RWPE2 (cell line): ENCODE measurements at regions not wholly inside any gene's neighbourhood (a gene's known extent, or its start where the extent isn't known, plus 50 kb on each side); places are given as distances from the start of the nearest gene placed in this dataset.
A peak's percentile ranks its signal among the peaks of the same experiment; 100 is the strongest.

Experiments used
- ATAC-seq: fragments of 200-7000 bp; cut with Tn5 transposase; 3 replicates; pipeline ENCODE4 v1.9.1; 2021; ENCODE audit warnings: low read depth
- DNase-seq: peaks from one replicate; pipeline ENCODE4 v3.0.0-alpha.2; 2020; ENCODE audit warnings: low spot score
- H3K27ac ChIP-seq: fragments of 450-650 bp; 2 replicates; pipeline ENCODE4 v1.5.1; 2017; ENCODE audit warnings: mild to moderate bottlenecking; ENCODE audit not compliant: poor library complexity, severe bottlenecking
- H3K27me3 ChIP-seq: fragments of 250-450 bp; sonication (Bioruptor Pico); 2 replicates; pipeline ENCODE4 v1.5.1; 2021; ENCODE audit warnings: mild to moderate bottlenecking, moderate library complexity; ENCODE audit not compliant: insufficient read depth, poor library complexity, severe bottlenecking
- H3K36me3 ChIP-seq: fragments of 250-450 bp; sonication (Bioruptor Pico); 2 replicates; pipeline ENCODE4 v1.5.1; 2020; ENCODE audit warnings: low read depth, mild to moderate bottlenecking, moderate library complexity
- H3K4me1 ChIP-seq: fragments of 250-450 bp; sonication (Bioruptor Pico); 2 replicates; pipeline ENCODE4 v1.5.1; 2021; ENCODE audit warnings: mild to moderate bottlenecking, moderate library complexity; ENCODE audit not compliant: insufficient read depth, poor library complexity, severe bottlenecking
- H3K4me3 ChIP-seq: fragments of 250-450 bp; sonication (Bioruptor Pico); 2 replicates; pipeline ENCODE4 v1.5.1; 2021; ENCODE audit warnings: mild to moderate bottlenecking, moderate library complexity; ENCODE audit not compliant: severe bottlenecking
- H3K9me3 ChIP-seq: fragments of 250-450 bp; sonication (Bioruptor Pico); 2 replicates; pipeline ENCODE4 v1.5.1; 2021; ENCODE audit warnings: mild to moderate bottlenecking, moderate library complexity; ENCODE audit not compliant: severe bottlenecking
- TF ChIP-seq, protein P1 (sequence below): fragments of 450-650 bp; IDR thresholded peaks from one replicate; pipeline ENCODE4 v1.5.1; 2017; ENCODE audit warnings: mild to moderate bottlenecking, moderate library complexity; ENCODE audit not compliant: poor library complexity, severe bottlenecking

DNA sequence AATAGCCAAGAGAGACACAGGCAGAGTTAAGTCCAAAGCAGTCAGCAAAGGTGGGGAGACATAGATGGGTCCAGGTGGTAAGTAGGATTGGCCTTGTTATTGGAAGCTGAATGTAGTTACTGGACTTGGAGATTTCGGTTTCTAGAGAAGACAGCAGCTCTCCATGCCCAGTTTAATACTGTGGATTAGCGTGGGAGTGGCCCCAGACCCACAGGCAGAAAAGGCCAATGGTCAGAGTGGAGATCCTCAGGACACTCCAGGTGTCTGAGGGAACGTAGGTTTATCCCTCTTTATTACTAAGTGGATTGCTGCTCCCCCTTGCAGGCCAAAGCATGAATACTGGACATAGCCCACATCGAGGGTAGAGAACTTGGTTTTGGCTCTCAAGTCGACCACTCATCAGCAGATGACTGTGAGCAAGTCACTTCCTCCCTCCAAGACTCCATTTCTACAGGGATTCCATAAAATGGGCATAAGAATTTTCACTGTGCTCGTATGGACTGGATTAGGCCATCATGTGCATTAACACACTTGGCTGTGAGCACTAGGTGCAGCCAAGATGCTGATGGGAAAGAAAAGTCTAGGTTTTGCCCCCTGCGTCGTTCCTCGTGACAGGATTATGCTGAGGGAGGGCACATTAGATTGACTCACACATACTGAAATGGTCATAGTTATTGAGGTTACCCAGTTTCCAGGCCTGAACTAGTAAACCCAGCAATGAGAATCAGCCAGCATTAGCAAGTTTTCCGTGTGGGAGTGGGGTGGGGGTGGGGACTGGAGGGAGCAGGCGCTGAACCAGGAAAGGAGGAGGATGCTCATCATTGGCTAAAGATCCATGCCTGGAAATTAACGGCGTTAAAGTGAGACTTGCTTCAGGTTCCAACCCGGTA, 225.2 kb upstream of the TPRG1 start:
- H3K36me3 ChIP-seq = no peaks in the 10 kb centered on the region
- peaks cover 39% of the 10 kb centered on the region for H3K4me1 ChIP-seq
- H3K4me3 ChIP-seq = peak overlapping the region; percentile 23
- peak overlapping the region; percentile 99 for H3K27ac ChIP-seq
- ATAC-seq (no peak), DNase-seq (no peak)
- TF ChIP-seq, protein P1, sequence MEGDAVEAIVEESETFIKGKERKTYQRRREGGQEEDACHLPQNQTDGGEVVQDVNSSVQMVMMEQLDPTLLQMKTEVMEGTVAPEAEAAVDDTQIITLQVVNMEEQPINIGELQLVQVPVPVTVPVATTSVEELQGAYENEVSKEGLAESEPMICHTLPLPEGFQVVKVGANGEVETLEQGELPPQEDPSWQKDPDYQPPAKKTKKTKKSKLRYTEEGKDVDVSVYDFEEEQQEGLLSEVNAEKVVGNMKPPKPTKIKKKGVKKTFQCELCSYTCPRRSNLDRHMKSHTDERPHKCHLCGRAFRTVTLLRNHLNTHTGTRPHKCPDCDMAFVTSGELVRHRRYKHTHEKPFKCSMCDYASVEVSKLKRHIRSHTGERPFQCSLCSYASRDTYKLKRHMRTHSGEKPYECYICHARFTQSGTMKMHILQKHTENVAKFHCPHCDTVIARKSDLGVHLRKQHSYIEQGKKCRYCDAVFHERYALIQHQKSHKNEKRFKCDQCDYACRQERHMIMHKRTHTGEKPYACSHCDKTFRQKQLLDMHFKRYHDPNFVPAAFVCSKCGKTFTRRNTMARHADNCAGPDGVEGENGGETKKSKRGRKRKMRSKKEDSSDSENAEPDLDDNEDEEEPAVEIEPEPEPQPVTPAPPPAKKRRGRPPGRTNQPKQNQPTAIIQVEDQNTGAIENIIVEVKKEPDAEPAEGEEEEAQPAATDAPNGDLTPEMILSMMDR = no peak
- H3K9me3 ChIP-seq = no peaks in the 10 kb centered on the region
- no peaks in the 10 kb centered on the region for H3K27me3 ChIP-seq

DNA sequence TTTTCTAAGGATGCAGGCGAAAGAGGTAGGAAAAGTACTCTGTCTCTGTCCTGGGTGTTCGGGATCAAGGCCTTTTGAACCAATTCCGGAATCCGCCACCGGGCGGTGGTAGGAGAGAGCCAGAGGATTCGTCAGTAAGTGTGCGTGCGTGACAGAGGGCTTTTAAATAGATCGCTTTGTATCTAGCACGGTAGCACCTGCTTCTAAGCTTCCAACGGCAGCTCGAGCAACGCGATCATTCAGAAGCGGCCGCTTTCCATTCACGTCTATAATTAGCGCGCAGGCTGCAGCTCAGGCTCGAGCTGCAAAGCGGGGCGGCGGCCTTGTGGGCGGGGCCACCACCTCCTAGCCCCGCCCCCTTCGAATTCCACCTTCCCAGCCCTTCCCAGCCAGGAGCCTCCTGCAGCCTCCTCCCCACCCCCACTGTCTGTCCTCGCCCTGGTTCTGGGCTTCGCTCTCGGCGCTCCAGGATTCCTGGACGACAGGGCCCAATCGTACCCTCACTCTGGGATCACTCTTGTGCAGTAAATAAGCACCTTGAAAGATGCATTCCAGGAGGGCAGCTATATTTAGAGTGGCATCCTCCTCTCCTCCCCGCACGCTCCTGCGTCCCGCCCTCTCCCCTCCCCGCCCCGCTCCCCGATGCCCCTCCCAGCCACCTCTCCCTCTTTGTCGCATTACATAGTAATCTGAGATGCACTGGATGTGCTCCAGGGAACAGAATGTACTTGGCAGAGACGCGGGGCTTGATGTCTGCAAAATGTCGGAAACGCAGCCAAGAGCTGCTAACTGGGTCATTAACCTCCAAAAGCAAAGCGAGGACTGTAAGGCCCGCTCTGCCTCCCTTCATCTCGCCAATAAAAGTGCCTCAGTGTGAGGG, 224.1 kb upstream of the TPRG1 start:
- peak overlapping the region; percentile 99 for H3K27ac ChIP-seq
- DNase-seq (peak; percentile 93), ATAC-seq (peak; percentile 67)
- no peaks in the 10 kb centered on the region for H3K27me3 ChIP-seq
- H3K36me3 ChIP-seq = no peaks in the 10 kb centered on the region
- H3K4me1 ChIP-seq = peaks cover 39% of the 10 kb centered on the region
- peak overlapping the region; percentile 23 for H3K4me3 ChIP-seq
- H3K9me3 ChIP-seq = no peaks in the 10 kb centered on the region
- TF ChIP-seq, protein P1 = peak; percentile 29

DNA sequence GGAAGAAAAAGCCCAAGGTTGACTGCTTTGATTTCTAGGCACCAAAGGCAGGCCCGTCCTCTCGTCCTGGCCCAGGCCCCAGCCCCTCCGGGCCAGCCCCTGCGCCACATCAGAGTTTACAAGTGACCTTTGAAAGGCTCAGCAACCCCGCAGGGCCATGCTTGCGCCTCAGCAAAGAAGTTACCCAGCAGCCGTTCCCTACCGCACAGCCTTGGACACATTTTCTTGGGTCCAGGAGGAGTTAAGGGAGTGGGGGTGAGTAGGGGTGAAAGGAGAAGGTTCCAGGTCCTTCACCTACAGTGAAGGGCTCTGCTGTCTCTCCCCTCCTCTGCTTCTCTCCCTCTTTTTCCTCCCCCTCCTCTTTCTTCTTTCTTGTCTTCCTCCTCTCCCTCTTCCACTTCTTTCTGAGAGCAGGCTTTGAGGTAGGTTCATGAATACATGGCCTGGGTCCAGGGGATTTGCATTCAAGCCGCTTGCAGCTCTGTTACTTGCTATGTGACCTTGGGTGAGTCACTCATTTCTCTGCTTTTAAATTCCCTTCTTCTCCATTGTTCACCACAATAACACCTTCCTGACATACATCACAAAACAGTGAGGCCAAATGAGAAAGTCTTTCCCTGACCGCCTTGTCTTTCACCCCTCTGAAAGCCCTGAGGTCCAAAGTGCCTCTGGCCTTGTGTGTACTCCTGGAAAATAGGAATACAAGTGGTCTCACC, 223.3 kb upstream of the TPRG1 start:
- H3K4me1 ChIP-seq = peaks cover 39% of the 10 kb centered on the region
- TF ChIP-seq, protein P1 = no peak
- H3K27me3 ChIP-seq = no peaks in the 10 kb centered on the region
- DNase-seq (no peak), ATAC-seq (peak; percentile 40)
- peak overlapping the region; percentile 99 for H3K27ac ChIP-seq
- H3K9me3 ChIP-seq = no peaks in the 10 kb centered on the region
- no peaks in the 10 kb centered on the region for H3K36me3 ChIP-seq
- H3K4me3 ChIP-seq = peak overlapping the region; percentile 23

DNA sequence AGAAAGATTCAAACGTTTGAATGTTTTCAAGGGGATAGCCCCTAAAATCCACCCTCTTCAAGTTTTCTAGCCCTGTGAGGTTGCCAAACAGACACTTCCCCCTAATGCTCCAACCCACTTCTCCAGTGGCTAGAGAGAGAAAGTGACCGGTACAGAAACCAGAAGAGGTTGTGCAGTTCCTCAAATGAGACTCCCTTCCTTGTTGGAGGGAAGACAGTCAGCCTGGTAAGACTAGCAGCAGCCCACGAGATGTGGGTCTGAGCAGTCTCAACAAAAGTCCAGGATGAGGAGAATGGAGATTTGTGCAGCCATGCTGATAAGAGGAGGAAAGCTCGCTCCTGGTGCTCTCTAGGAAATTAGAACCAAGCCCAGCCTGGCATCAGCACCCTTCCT, 222.8 kb upstream of the TPRG1 start:
- Histone ChIP-seq H3K9me3 (no peaks in the 10 kb centered on the region), H3K4me1 (peaks cover 39% of the 10 kb centered on the region), H3K27ac (peak overlapping the region; percentile 99), H3K36me3 (no peaks in the 10 kb centered on the region), H3K4me3 (no peak overlapping the region), H3K27me3 (no peaks in the 10 kb centered on the region)
- ATAC-seq = no peak
- TF ChIP-seq, protein P1 = no peak
- DNase-seq = no peak
